Osteocyte (in vitro differentiated cells): ENCODE measurements at regions not wholly inside any gene's neighbourhood (a gene's known extent, or its start where the extent isn't known, plus 50 kb on each side); places are given as distances from the start of the nearest gene placed in this dataset.

ENCODE experiments used
- DNase-seq: peaks from one replicate; pipeline ENCODE4 v3.0.0; 2021; ENCODE audit warnings: mixed read lengths; ENCODE audit not compliant: unreplicated experiment; ENCODE audit errors: extremely low spot score
- H3K27ac Mint-ChIP-seq: one replicate; pipeline ENCODE4 v1.8.0; 2021; ENCODE audit warnings: mild to moderate bottlenecking, mixed read lengths; ENCODE audit not compliant: unreplicated experiment
- H3K27me3 Mint-ChIP-seq: one replicate; pipeline ENCODE4 v1.8.0; 2021; ENCODE audit warnings: mixed read lengths; ENCODE audit not compliant: unreplicated experiment
- H3K36me3 Mint-ChIP-seq: one replicate; pipeline ENCODE4 v1.8.0; 2021; ENCODE audit warnings: mixed read lengths; ENCODE audit not compliant: unreplicated experiment
- H3K4me1 Mint-ChIP-seq: one replicate; pipeline ENCODE4 v1.8.0; 2021; ENCODE audit warnings: mixed read lengths; ENCODE audit not compliant: unreplicated experiment
- H3K4me3 Mint-ChIP-seq: one replicate; pipeline ENCODE4 v1.8.0; 2021; ENCODE audit warnings: mild to moderate bottlenecking, moderate library complexity, mixed read lengths; ENCODE audit not compliant: unreplicated experiment
- H3K9me3 Mint-ChIP-seq: one replicate; pipeline ENCODE4 v1.8.0; 2021; ENCODE audit warnings: mixed read lengths; ENCODE audit not compliant: unreplicated experiment
- CTCF ChIP-seq: fragments of 200-600 bp; sonication (generic); IDR thresholded peaks from 2 replicates; pipeline ENCODE4 v1.5.0; 2021; ENCODE audit warnings: antibody characterized with exemption, mild to moderate bottlenecking, moderate library complexity

GRCh38 chr5:40017918-40018317 lies 593.1 kb upstream of the DAB2 start:
- TF ChIP-seq CTCF = no peak
- DNase-seq = no peak
- H3K36me3 Mint-ChIP-seq = no peaks in the 10 kb centered on the region
- H3K27me3 Mint-ChIP-seq = peaks cover 56% of the 10 kb centered on the region
- no peak overlapping the region for H3K27ac Mint-ChIP-seq
- no peak overlapping the region for H3K4me3 Mint-ChIP-seq
- peaks cover 18% of the 10 kb centered on the region for H3K9me3 Mint-ChIP-seq
- no peaks in the 10 kb centered on the region for H3K4me1 Mint-ChIP-seq

DNA sequence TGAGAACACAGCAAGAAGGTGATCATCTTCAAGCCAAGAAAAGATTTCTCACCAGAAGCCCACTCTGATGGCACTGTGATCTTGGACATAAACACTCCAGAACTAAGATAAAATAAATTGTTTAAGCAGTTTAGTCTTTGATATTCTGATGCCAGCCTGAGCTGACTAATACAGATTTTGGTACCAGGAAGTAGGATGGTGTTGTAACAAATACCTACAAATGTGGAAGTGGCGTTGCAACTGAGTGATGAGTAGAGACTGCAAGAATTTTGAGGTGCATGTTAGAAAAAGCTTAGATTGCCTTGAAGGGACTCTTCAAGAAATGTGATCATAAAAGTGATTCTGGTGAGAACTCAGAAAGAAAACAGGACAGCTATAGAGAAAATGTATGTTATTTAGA lies 592.4 kb upstream of the DAB2 start:
- H3K36me3 Mint-ChIP-seq = no peaks in the 10 kb centered on the region
- no peak for TF ChIP-seq CTCF
- no peaks in the 10 kb centered on the region for H3K4me1 Mint-ChIP-seq
- no peak for DNase-seq
- H3K27ac Mint-ChIP-seq = no peak overlapping the region
- no peak overlapping the region for H3K4me3 Mint-ChIP-seq
- H3K27me3 Mint-ChIP-seq = peaks cover 52% of the 10 kb centered on the region
- peaks cover 18% of the 10 kb centered on the region for H3K9me3 Mint-ChIP-seq

DNA sequence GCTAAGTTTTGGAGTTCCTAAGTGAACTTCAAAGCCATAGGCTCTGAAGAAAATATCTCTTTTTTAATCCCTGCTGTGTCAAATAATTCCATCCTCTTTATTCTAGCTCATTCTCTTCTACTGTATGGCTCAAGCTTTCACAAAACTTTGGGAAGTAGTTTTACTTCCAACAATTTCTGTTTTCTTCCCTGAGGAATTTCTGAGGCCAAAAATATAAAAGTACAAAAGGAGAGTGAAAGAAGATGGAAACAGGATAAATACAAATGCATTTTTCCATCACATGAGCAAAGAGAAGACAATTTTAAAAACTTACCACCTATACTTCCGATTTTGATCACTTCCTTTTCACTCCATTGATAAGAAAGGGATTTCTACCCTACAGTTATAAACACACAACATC lies 585.7 kb upstream of the DAB2 start:
- peaks cover 49% of the 10 kb centered on the region for H3K27me3 Mint-ChIP-seq
- peaks cover 15% of the 10 kb centered on the region for H3K9me3 Mint-ChIP-seq
- H3K36me3 Mint-ChIP-seq = peaks cover 6% of the 10 kb centered on the region
- no peaks in the 10 kb centered on the region for H3K4me1 Mint-ChIP-seq
- TF ChIP-seq CTCF = no peak
- DNase-seq = no peak
- H3K4me3 Mint-ChIP-seq = no peak overlapping the region
- no peak overlapping the region for H3K27ac Mint-ChIP-seq

DNA sequence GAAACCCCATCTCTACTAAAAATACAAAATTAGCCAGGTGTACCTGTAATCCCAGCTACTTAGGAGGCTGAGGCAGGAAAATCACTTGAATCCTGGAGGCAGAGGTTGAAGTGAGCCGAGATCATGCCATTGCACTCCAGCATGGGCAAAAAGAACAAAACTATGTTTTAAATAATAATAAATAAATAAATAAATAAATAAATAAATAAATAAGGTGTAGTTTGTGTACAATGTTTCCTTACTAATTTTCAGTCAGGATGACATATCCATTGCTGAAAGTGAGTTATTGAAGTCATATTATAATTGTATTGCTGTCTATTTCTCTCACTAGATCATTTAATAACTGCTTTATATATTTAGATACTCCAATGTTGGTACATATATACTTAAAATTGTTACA lies 581.5 kb upstream of the DAB2 start:
- no peak for TF ChIP-seq CTCF
- Mint-ChIP-seq H3K4me1 (peaks cover 2% of the 10 kb centered on the region), H3K4me3 (no peak overlapping the region), H3K27me3 (peaks cover 60% of the 10 kb centered on the region), H3K27ac (no peak overlapping the region), H3K9me3 (peaks cover 27% of the 10 kb centered on the region), H3K36me3 (peaks cover 8% of the 10 kb centered on the region)
- DNase-seq = no peak

DNA sequence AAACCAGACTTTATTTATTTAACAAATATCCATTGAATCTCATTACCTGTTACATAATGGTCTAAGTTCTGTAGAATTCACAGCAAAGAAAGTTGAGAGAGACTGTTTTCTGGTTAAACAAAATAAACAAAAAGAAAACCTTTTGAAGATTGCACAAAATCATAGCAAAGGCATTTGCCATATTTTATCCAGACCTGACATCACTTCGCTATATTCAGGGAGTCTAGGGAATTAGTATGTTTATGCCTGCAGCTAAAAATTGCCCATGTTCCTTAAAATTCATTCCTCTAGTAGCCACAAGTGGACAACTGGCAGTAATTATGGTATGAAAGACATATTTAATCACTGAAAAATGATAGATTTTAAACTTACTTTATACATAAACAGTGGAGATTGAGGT lies 577.0 kb upstream of the DAB2 start:
- DNase-seq = no peak
- Mint-ChIP-seq H3K9me3 (peaks cover 12% of the 10 kb centered on the region), H3K4me1 (peaks cover 8% of the 10 kb centered on the region), H3K27ac (no peak overlapping the region), H3K27me3 (peaks cover 54% of the 10 kb centered on the region), H3K4me3 (no peak overlapping the region), H3K36me3 (peaks cover 3% of the 10 kb centered on the region)
- TF ChIP-seq CTCF = no peak
